SHP77 (cell line): ENCODE measurements at regions not wholly inside any gene's neighbourhood (a gene's known extent, or its start where the extent isn't known, plus 50 kb on each side); places are given as distances from the start of the nearest gene placed in this dataset.
"Not testable (repeated sequence)": the region's sequence is repeated elsewhere in the genome, so short reads cannot be mapped to it uniquely, and the experiment has no call there.

Experiments
- DNase-seq, 2 experiments: peaks; one replicate each; lab custom pipeline; 2025; lab: John Stamatoyannopoulos, UW

DNA sequence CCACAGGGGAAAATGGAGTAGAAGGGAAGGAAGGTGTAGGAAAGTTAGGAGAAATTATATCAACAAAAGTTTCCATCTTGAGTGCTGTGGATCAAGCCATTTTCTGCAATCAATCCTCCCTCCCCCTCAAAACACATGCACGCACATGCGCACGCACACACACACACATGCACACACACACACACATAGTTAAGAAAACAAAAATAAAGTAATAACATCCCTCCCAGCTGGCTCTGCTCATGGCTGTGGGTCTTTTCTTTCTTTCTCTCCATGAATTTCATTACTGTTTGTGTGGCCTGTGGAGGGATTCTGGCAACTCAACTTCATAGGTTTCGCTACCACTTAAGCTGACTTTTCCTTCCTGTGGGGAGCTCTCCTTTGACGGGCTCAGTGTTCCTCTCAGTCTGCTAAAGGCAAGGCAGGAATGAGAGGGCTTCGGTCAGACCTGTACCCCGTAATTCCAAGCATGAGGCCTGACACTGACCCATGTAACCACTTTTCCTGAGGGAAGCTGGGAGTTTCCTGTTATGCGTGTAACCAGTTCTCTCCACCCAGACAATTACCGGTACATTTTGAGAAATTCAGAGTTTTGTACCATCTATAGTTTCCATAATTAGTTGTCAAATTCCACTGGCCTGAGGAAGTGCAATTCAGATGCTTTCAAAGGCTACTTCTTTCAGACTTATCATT lies 79.8 kb downstream of the ZNF92 start:
- no peak for DNase-seq

DNA sequence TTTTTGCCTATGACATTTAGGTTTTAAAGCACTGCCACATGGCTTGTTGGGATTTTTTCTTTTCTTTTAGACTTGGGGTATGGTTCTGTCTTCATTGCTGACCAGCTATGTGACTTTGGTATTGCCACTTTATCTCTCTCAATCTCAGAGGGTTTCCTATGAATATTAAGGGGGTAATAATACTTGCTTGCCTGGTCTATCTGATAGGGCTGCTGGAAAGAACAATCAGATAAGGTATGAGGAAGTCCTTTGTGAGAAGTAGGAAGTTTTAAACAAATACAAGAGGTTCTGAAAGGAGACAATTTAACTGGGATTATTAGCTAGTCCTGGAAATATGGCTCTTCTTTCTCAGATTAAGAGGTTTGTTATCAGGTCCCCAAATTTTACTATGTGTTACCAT lies 80.8 kb downstream of the ZNF92 start:
- no peak for DNase-seq

DNA sequence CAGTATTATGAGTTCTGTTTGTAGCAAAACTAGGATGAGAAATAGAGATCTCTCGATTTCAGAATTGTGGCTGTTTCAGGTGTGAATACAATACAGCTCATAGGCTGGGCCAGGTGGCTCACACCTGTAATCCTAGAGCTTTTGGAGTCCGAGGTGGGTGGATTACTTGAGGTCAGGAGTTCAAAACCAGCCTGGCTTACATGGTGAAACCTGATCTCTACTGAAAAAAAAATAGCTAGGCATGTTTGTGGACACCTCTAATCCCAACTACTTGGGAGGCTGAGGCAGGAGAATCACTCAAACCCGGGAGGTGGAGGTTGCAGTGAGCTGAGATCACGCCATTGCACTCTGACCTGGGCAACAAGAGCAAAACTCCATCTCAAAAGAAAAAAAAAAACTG lies 81.4 kb downstream of the ZNF92 start:
- DNase-seq = not testable (repeated sequence)

DNA sequence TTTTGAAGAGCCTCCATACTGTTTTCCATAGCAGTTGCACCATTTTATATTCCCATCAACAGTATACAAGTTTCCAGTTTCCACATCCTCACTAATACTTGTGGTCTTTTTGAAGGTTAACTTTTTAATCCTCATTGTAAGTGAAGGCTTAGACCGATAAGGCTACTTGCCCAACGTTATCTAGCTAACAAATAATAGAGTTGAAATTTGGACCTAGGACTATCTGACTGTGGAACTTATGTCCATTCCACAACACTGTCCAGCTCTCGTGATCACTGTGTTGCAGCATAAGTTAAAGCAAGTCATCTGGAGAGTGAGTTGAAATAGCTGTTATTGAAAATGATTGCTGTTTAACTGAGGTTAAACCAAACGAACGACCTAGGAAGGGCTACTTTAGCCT lies 84.0 kb downstream of the ZNF92 start:
- DNase-seq = no peak

DNA sequence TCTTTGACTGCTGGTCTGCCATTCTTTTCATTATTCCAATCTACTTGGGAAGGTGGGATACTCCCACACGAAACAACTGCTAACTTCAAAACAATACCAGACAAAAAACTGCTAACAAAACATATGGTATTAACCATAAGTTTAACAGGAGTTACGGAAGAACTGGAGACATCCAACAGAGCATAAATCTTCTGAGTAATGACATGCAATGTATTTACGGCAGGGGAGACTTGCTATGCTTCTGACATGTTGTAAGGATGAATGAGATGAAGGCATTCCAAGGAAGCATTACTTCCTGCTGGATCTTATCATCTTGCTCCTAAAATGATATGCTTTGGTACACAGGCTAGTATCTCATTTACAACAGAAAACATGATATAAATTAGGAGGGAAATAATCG lies 85.8 kb downstream of the ZNF92 start:
- no peak for DNase-seq

DNA sequence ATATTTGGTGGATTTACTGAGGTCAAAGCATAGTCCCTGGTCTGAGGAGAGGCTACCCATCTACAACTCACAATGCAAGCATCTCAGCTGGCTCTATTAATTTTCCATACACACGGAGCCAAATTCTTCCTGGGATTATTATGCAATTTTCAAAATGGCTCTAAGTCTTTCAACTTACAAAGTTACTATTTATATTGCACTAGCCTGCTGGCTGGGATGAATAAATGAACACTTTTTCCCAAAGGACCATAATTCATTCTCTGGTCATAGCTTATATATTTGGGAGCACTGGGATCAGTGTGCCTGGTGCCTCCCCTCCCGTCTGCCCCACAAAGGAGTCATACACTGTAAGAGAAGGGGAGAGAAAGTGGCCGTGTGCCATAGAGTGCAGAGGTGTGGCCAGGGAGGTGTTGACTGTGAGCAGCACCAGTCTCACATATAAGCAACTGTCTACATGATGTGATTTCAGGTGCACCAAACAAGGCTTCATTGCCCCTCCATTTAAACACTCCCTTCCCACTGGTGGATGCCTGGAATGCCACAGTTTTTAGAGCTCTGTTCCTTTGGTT lies 88.6 kb downstream of the ZNF92 start:
- DNase-seq = no peak

DNA sequence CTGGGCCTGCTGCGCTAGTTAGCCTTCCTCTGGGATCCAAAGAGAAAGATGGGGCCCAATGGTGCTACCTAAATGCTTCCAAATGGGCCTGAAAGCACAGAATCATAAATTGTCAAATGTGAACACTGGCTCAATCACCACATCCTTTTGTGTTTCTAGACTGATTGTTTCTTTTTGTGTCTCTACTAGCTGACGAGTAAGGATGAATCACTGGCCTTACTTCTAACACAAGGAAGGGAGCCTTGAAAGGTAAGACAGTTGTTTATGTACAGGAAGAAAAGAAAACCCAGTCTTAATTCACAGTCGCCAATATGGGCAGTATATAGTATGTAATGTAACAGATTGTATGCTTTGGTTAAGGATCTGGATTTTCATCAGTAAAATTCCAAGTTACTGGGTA lies 89.5 kb downstream of the ZNF92 start:
- no peak for DNase-seq

DNA sequence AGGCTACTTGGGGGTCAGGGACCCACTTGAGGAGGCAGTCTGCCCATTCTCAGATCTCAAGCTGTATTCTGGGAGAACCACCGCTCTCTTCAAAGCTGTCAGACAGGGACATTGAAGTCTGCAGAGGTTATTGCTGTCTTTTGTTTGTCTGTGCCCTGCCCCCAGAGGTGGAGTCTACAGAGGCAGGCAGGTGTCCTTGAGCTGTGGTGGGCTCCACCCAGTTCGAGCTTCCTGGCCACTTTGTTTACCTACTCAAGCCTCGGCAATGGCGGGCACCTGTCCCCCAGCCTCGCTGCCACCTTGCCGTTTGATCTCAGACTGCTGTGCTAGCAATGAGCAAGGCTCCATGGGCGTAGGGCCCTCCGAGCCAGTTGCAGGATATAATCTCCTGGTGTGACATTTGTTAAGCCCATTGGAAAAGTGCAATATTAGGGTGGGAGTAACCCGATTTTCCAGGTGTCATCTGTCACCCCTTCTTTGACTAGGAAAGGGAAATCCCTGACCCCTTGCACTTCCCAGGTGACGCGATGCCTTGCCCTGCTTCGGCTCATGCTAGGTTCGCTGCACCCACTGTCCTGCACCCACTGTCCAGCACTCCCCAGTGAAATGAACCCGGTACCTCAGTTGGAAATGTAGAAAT lies 96.4 kb downstream of the ZNF92 start:
- DNase-seq = not testable (repeated sequence)

DNA sequence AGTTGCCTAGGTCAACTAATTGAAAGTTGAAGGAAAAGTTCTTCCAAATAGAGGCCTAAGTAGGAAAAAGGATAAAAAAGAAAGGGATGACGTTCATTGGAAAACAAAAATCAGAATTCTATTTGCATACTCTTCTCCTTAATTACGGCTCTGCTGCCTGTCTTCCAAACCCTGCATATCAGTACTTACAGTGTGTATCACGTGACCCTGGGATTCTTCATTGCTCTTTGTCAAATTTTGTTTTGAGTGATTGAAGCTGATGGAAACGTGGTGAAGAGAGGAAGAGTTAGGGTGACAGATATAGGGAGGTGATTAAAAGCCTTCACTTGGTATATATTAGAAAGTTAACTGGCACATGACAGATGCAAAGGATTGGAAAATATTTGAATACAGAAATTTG lies 97.9 kb downstream of the ZNF92 start:
- no peak for DNase-seq

DNA sequence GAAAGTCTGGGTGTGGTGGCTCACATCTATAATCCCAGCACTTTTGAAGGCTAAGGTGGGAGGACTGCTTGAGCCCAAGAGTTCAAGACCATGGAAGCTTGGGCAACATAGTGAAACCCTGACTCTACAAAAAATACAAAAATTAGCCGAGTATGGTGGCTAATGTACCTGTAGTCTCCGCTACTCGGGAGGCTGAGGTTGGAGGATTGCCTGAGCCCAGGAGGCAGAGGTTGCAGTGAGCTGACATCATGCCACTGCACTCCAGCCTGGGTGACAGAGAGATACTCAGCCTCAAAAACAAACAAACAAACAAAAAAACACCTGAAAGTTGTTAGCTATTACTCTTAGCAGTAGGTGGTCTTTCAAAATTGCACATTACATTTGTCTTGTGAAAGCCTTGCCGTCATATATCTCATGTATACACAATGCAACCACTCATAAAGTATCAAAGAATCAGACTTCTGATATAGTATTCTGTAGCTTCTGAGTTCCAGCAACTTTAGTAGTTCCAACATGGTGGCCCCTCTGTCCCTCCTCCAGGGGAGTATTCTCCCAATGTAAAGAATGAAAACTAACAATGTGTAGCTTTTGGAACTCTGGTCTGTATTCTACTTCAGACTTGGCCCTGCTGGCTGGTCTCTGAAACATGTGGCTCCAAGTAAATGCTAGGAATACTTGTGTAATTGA lies 101.5 kb downstream of the ZNF92 start:
- no peak for DNase-seq

DNA sequence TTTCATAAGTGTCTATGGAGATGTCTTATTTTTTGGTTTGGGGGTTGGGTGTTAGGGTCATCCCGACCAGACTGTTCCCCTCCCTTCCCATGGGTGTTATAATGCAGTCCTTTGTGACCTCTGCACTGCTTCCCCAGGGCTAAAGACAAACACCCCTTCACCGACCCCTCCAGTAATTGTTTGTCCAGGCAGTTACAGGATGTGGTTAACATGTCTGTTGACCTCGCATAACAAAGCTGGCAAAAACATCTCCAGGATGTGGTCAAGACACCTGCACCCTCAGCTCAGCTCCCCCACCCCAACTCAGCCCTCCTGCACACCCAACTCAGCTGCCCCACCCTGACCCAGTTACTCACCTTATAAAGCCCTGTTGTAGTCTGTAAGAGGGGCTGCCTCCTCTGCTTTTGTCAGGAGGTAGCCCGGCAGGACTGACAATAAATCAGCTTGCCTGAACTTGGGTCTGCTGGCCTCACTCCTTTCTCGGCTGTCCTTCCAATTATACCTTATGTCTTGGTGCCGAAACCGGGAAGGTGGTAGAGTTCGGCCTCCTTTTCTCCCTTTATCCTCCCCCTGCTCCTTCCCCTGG lies 102.2 kb downstream of the ZNF92 start:
- peak in 1 of 2 experiments; percentile 13 for DNase-seq

DNA sequence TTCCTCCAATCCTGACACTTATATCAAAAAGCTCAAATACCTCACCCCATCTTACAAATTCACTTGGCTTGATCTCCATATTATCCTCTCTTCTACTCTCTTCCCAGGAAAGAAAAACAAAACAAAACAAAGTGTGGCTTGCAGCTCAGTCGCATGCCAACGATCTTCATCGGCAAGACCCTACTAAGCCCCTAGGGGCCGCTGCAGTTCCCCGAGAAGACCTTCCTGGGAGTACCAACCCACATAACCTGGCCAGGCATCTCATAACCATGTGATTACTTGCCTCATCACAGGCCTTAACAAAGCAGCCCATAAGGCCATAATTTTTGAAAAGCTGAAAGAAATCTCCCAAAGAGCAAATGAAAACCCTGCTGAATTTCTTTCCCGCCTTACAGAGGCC lies 103.7 kb downstream of the ZNF92 start:
- DNase-seq = peak in 1 of 2 experiments; percentile 15

DNA sequence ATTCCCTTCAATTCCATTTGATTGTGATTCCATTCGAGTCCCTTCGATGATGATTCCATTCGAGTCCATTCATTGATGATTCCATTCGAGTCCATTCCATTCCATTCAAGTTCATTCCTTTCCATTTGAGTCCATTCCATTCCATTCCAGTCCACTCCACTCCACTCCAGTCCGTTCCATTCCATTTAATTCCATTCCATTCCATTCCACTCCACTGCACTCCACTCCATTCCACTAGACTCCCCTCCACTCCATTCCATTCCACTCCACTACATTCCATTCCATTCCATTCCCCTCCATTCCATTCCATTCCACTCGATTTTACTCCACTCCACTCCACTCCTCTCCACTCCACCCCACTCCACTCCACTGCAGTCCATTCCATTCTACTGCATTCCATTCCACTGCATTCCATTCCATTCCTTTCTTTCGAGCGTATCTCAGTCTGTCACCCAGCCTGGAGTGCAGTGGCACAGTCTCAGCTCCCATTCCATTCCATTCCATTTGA lies 115.7 kb downstream of the ZNF92 start:
- no peak for DNase-seq

DNA sequence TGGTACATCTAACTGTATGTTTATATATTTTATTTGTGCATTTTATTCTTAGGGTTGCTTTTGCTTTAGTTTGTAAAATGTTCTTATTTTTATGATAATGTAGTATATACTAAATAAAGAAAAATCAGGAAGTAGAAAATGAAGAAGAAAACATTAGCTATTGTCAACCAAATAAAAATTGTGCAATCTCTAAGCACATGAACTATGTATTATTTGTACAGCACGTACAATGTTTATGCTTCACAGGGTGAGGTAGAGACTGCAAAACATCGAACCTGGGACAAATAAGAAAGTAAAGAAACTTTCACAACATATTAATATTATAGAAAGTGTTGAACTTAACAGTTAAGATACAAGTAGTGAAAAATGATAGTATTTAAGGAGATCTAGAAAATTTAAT lies 123.0 kb downstream of the ZNF92 start:
- DNase-seq = not testable (repeated sequence)

DNA sequence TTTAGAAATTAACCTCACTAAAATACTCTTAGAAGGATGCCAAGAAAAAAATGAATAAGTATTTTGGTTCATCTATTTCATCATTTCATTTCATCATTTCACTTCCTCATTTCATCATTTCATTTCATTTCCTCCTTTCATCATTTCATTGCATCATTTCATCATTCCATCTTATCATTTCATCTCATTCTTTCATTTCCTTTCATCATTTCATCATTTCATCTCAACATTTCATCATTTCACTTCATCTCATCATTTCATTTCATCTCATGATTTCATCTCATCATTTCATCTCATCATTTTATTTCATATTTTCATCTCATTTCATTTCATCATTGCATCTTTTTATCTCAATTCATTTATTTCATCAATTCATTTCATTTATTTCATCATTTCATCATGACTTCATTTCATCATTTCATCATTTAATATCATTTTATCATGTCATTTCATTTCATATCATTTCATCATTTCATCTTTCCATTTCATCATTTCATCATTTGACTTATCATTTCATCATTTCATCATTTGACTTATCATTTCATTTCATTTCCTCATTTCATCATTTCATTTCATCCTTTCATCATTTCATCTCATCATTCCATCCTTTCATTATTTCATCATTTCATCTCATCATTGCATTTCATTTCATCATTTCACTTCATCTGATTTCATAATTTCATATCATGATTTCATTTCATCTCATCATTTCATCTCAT lies 129.9 kb downstream of the ZNF92 start:
- DNase-seq = no peak

DNA sequence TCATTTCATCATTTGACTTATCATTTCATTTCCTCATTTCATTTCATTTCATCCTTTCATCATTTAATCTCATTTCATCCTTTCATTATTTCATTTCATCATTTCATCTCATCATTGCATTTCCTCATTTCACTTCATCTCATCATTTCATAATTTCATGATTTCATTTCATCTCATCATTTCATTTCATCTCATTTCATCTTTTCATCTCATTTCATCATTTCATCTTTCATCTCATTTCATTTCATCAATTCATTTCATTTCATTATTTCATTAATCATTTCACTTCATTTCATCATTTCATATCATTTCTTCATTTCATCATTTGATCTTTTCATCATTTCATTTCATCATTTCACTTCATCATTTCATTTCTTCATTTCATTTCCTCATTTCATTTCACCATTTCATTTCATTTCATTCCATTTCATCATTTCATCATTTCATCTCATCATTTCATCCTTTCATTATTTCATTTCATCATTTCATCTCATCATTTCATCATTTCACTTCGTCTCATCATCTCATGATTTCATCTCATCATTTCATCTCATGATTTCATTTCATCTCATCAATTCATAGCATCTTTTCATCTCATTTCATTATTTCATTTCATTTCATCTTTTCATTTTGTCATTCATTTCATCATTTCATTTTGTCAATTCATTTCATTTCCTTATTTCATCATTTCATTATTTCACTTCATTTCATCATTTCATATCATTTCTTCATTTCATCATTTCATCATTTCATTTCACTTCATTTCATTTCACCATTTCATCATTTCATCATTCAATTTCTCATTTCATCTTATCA lies 131.1 kb downstream of the ZNF92 start:
- DNase-seq = not testable (repeated sequence)

DNA sequence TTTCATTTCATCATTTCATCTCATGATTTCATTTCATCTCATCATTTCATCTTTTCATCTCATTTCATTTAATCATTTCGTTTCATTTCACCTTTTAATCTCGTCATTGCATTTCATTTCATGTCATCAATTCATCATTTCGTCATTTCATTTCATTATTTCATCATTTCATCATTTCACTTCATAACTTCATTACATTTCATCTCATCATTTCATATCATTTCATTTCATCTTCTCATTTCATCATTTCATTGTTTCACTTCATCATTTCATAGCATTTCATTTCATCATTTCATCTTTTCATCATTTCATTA lies 131.6 kb downstream of the ZNF92 start:
- DNase-seq = not testable (repeated sequence)

DNA sequence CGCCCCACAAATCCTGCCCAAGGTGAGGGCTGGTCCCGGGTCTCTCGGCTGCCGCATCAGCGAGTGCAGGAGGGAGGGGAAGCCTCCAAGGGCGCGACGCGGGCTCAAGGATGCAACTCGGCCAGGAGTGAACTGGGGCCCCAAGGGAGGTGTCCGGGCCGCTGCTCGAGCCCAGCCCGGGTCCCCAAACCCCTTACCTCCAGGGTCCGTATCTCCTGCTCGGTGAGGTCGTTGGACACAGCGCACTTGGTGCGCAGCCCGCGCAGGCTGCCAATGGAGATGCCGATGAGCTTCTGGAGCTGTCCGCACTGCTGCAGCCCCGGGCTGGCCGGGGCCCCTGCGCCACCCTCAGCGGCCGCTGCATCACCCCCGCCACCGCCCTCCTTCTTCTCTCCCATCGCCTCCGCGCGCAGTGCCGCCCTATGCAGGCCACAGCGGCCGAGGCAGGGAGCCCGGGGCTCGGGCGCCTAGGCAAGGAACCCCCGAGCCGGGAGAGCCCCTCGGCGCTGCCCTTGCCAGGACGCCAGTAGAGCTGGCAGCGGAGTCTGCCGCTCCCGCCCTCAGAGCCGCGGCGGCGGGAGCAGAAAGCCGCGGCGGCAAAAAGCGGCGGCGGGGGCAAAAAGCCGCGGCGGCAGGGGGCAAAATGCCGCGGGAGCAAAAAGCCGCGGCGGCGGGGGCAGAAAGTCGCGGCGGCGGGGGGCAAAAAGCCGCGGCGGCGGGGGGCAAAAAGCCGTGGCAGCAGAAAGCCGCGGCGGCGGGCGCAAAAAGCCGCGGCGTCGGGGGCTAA lies 135.1 kb downstream of the ZNF92 start:
- DNase-seq = not testable (repeated sequence)

DNA sequence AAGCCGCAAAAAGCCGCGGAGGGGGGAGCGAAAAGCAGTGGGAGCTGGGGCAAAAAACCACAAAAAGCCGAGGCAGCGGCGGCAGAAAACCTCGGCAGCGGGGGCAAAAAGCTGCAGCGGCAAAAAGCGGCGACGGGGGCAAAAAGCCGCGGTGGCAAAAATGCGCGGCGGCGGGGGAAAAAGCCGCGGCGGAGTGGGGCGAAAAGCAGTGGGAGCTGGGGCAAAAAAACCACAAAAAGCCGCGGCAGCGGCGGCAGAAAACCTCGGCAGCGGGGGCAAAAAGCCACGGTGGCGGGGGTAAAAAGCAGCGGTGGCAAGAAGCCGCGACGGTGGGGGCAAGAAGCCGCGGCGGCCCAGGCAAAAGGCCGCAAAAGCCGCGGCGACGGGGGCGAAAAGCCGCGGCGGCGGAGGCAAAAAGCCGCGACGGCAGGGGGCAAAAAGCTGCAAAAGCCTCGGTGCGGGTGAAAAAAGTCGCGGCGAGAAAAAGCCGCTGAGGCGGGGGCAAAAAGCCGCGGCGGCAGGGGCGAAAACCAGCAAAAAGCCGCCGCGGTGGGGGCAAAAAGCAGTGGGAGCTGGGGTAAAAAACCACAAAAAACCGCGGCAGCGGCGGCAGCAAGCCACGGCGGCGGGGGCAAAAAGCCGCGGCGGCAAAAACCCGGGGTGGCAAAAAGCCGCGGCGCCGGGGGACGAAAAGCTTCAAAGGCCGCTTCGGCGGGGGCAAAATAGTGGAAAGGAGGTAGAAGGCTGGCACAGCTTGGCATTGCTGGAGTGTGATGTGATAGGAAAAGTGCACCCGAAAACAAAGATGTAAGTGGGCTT lies 135.9 kb downstream of the ZNF92 start:
- peak in 1 of 2 experiments; percentile 43 for DNase-seq
